C4-2B (cell line): ENCODE measurements at regions not wholly inside any gene's neighbourhood (a gene's known extent, or its start where the extent isn't known, plus 50 kb on each side); places are given as distances from the start of the nearest gene placed in this dataset.

Experiments
- H3K27ac ChIP-seq: fragments of 450-650 bp; 2 replicates; pipeline ENCODE4 v1.5.1; 2017
- ZFX ChIP-seq: fragments of 450-650 bp; IDR thresholded peaks from 2 replicates; pipeline ENCODE4 v1.6.1; 2017
- TF ChIP-seq, protein P1 (sequence below): fragments of 450-650 bp; conservative IDR thresholded peaks from 2 replicates; pipeline ENCODE4 v1.5.1; 2017; ENCODE audit warnings: mild to moderate bottlenecking

- H3K27ac ChIP-seq = no peak overlapping the region
- no peak for TF ChIP-seq ZFX
- TF ChIP-seq, protein P1, sequence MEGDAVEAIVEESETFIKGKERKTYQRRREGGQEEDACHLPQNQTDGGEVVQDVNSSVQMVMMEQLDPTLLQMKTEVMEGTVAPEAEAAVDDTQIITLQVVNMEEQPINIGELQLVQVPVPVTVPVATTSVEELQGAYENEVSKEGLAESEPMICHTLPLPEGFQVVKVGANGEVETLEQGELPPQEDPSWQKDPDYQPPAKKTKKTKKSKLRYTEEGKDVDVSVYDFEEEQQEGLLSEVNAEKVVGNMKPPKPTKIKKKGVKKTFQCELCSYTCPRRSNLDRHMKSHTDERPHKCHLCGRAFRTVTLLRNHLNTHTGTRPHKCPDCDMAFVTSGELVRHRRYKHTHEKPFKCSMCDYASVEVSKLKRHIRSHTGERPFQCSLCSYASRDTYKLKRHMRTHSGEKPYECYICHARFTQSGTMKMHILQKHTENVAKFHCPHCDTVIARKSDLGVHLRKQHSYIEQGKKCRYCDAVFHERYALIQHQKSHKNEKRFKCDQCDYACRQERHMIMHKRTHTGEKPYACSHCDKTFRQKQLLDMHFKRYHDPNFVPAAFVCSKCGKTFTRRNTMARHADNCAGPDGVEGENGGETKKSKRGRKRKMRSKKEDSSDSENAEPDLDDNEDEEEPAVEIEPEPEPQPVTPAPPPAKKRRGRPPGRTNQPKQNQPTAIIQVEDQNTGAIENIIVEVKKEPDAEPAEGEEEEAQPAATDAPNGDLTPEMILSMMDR = no peak
These were observed 50.0 kb upstream of the POGK start for GRCh38 chr1:166789286-166789685.
